ENCODE measurements at regions not wholly inside any gene's neighbourhood (a gene's known extent, or its start where the extent isn't known, plus 50 kb on each side); places are given as distances from the start of the nearest gene placed in this dataset.

DNA sequence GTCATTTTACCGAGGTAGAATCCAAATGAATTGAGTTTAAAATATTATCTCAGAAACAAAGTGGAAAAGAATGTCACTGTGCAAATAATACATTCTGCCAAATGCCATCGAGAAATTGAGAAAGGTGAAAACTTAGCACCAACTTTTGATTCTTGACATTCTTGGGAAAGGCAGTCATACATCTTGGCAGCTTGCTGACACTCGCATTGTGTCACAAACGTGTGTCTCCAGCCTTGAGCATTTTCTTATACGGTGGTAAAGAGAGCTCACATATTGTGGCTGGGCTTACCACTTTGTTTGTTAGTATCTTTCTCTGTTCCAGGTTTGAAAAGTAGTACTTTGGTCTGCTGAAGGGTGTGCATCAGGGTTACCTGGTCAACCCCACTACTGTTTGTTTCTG, 1456.1 kb downstream of the BRINP3 start:
- H3K4me3 ChIP-seq, result no peak overlapping the region
- H3K27ac ChIP-seq, result peak overlapping the region in 1 of 2 experiments; percentile 59; a peak in 3 of 6 replicates
- FAIRE-seq (peak; percentile 68), ATAC-seq (peak; percentile 56 to 70), DNase-seq (ENCODE audit: low read depth in 1 of 2, low spot score in 1 of 2) (peak in 1 of 2 experiments; percentile 44)
- CTCF ChIA-PET, result no interaction called here
- no peaks in the 10 kb centered on the region for H3K9me3 ChIP-seq
- peaks cover 16% of the 10 kb centered on the region for H3K4me1 ChIP-seq
- WGBS (ENCODE audit: missing lambda C conversion rate), result 3% methylated on average over 5 of the region's 5 CpGs
- TF ChIP-seq, protein P1, sequence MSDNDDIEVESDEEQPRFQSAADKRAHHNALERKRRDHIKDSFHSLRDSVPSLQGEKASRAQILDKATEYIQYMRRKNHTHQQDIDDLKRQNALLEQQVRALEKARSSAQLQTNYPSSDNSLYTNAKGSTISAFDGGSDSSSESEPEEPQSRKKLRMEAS (IDR thresholded peaks at IDR 0.05), result peak; percentile 28; the same call in 1 of the 2 replicates
- no peak for TF ChIP-seq HOXA7 (CRISPR knock-in tag; IDR thresholded peaks at IDR 0.05)
- no peak for TF ChIP-seq RAD21 (conservative IDR thresholded peaks at IDR 0.05 in 1 of 2, IDR thresholded peaks at IDR 0.05 in 1 of 2)
- peak; percentile 39; the same call in 1 of the 2 replicates for TF ChIP-seq GATA3 (IDR thresholded peaks at IDR 0.05; ENCODE audit: borderline replicate concordance)
- TF ChIP-seq CEBPB (IDR thresholded peaks at IDR 0.05), result peak in 1 of 2 experiments; percentile 38; a peak in 1 of 4 replicates
- TF ChIP-seq RCOR1 (IDR thresholded peaks at IDR 0.05; ENCODE audit: low read depth, low read length), result no peak
- 0 out of 2 replicates have a peak, but pooled peaks have one; percentile 41 for TF ChIP-seq JUNB (IDR thresholded peaks at IDR 0.05)
- H3K4me2 ChIP-seq, result peak overlapping the region; percentile 51
- POLR2A ChIA-PET, result no interaction called here

DNA sequence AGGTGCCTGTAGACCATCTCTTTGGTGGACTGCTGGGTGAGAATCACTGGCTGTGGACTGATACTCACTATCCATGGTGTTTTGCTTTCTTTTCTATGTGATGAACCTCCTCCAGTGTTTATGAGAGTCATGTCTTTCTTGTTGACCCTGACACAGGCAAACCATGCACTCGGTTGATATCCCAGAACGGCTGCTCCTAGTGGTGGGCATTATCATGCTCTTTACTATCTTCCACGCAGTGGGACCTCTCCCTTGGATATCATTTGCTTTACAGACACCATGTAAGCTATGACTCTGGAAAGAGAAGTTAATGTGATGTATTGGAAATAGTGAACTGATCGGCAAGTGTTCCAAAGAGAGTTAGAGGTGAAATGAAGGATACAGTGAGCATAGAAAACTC, 1455.6 kb downstream of the BRINP3 start:
- 85% methylated on average over 4 of the region's 4 CpGs for WGBS (ENCODE audit: missing lambda C conversion rate)
- DNase-seq (ENCODE audit: low read depth in 1 of 2, low spot score in 1 of 2) (peak in 1 of 2 experiments; percentile 3), ATAC-seq (peak; percentile 54 to 67; a peak in 4 of 6 replicates), FAIRE-seq (no peak)
- no peak overlapping the region for H3K4me3 ChIP-seq
- peaks cover 18% of the 10 kb centered on the region for H3K4me1 ChIP-seq
- ChIA-PET CTCF (no interaction called here), POLR2A (no interaction called here)
- peak overlapping the region in 1 of 2 experiments; percentile 59; a peak in 3 of 6 replicates for H3K27ac ChIP-seq
- peak overlapping the region; percentile 51 for H3K4me2 ChIP-seq
- no peaks in the 10 kb centered on the region for H3K9me3 ChIP-seq
- no peak for TF ChIP-seq HOXA7 (CRISPR knock-in tag; IDR thresholded peaks at IDR 0.05)
- TF ChIP-seq CHD4 (IDR thresholded peaks at IDR 0.05; ENCODE audit: borderline replicate concordance), result no peak
- TF ChIP-seq ZC3H11A (IDR thresholded peaks at IDR 0.05), result no peak
- TF ChIP-seq NR3C1 (IDR thresholded peaks at IDR 0.05), result no peak

DNA sequence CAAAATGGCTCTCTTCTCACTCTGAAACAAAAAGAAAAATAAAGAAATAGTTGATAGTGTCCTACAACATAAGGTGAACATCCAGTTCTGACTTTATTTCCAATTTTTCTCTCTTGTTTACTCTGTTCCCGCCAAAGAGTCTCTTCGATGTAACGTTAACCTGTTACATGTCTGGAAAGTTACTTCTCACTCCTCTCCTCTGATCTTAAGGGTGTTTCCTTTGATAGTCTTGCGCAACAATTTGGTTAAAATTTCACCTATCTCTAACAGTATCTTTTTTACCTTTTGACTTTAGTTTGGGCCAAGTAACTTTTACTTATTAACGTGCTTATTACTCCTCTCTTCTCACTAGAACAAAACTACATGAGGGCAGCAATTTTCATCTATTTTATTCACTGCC, 1450.2 kb downstream of the BRINP3 start:
- DNase-seq (ENCODE audit: low read depth in 1 of 2, low spot score in 1 of 2), result peak in 1 of 2 experiments; percentile 9
- Histone ChIP-seq H3K27ac (peak overlapping the region in 1 of 2 experiments; percentile 65; a peak in 2 of 6 replicates), H3K4me3 (no peak overlapping the region), H3K4me2 (peak overlapping the region; percentile 44), H3K9me3 (no peaks in the 10 kb centered on the region), H3K4me1 (peaks cover 14% of the 10 kb centered on the region; the same call in 2 of the 3 replicates)
- no peak for ATAC-seq
- CTCF ChIA-PET, result no interaction called here
- TF ChIP-seq, protein P2, sequence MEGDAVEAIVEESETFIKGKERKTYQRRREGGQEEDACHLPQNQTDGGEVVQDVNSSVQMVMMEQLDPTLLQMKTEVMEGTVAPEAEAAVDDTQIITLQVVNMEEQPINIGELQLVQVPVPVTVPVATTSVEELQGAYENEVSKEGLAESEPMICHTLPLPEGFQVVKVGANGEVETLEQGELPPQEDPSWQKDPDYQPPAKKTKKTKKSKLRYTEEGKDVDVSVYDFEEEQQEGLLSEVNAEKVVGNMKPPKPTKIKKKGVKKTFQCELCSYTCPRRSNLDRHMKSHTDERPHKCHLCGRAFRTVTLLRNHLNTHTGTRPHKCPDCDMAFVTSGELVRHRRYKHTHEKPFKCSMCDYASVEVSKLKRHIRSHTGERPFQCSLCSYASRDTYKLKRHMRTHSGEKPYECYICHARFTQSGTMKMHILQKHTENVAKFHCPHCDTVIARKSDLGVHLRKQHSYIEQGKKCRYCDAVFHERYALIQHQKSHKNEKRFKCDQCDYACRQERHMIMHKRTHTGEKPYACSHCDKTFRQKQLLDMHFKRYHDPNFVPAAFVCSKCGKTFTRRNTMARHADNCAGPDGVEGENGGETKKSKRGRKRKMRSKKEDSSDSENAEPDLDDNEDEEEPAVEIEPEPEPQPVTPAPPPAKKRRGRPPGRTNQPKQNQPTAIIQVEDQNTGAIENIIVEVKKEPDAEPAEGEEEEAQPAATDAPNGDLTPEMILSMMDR (IDR thresholded peaks at IDR 0.05), result no peak
- TF ChIP-seq EHMT2 (IDR thresholded peaks at IDR 0.05; ENCODE audit: low read depth), result no peak
- TF ChIP-seq GATA3 (IDR thresholded peaks at IDR 0.05; ENCODE audit: borderline replicate concordance), result no peak
- no peak for TF ChIP-seq NPAS2 (CRISPR knock-in tag; IDR thresholded peaks at IDR 0.05; ENCODE audit: borderline replicate concordance)
- TF ChIP-seq TFCP2L1 (CRISPR knock-in tag; IDR thresholded peaks at IDR 0.05), result no peak
- TF ChIP-seq, protein P3, sequence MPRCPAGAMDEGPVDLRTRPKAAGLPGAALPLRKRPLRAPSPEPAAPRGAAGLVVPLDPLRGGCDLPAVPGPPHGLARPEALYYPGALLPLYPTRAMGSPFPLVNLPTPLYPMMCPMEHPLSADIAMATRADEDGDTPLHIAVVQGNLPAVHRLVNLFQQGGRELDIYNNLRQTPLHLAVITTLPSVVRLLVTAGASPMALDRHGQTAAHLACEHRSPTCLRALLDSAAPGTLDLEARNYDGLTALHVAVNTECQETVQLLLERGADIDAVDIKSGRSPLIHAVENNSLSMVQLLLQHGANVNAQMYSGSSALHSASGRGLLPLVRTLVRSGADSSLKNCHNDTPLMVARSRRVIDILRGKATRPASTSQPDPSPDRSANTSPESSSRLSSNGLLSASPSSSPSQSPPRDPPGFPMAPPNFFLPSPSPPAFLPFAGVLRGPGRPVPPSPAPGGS (IDR thresholded peaks at IDR 0.05), result no peak
- TF ChIP-seq HOXA7 (CRISPR knock-in tag; IDR thresholded peaks at IDR 0.05), result no peak
- no peak for TF ChIP-seq MYC (IDR thresholded peaks at IDR 0.05; ENCODE audit: borderline replicate concordance, low read length)
- peak; percentile 84 to 94 for TF ChIP-seq CEBPB (IDR thresholded peaks at IDR 0.05)
- 11% methylated on average over 5 of the region's 5 CpGs for WGBS (ENCODE audit: missing lambda C conversion rate)
- POLR2A ChIA-PET, result no interaction called here
- FAIRE-seq, result peak; percentile 86

DNA sequence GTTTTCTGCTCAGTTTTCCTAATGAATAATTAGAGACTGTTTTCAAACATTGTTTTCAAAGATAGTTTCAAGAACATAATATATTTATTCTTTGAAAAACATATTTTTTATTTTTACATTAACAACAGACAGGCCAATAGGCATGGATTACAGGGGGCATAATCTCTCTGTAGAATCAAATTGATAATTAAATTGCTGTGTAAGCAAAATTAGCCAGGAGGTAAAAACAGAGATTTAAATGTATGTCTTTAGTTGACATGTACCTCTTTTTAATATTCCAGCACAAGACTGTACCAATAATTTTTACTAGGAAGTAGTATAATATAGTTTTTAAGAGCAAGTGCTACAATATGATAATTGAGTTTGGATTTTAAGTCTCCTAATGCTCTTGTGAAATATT, 1444.5 kb downstream of the BRINP3 start:
- POLR2A ChIA-PET, result no interaction called here
- no peak overlapping the region for H3K4me3 ChIP-seq
- no peak for DNase-seq (ENCODE audit: low read depth in 1 of 2, low spot score in 1 of 2)
- no peak overlapping the region for H3K27ac ChIP-seq
- TF ChIP-seq MAFK (IDR thresholded peaks at IDR 0.05; ENCODE audit: partially characterized antibody), result peak; percentile 92
- no peak for TF ChIP-seq MAZ (IDR thresholded peaks at IDR 0.05; ENCODE audit: borderline replicate concordance, low read depth, low read length)
- no peak for TF ChIP-seq POLR2A (IDR thresholded peaks at IDR 0.05; ENCODE audit: low read length)
- no peak for TF ChIP-seq HEYL (CRISPR knock-in tag; IDR thresholded peaks at IDR 0.05)
- no peak for TF ChIP-seq HDAC2 (IDR thresholded peaks at IDR 0.05)
- H3K9me3 ChIP-seq, result no peaks in the 10 kb centered on the region
- H3K4me2 ChIP-seq, result no peak overlapping the region
- FAIRE-seq, result no peak
- ATAC-seq, result no peak
- H3K4me1 ChIP-seq, result peaks cover under 1% of the 10 kb centered on the region; the same call in 2 of the 3 replicates
- CTCF ChIA-PET, result no interaction called here

Data from A549 (cell line).